A673 (cell line): ENCODE measurements at regions not wholly inside any gene's neighbourhood (a gene's known extent, or its start where the extent isn't known, plus 50 kb on each side); places are given as distances from the start of the nearest gene placed in this dataset.

ENCODE experiments used
- EZH2 ChIP-seq: fragments of 200-600 bp; sonication (generic); IDR thresholded peaks from 2 replicates; pipeline ENCODE4 v1.6.1; 2017; ENCODE audit warnings: borderline replicate concordance, low read depth, mild to moderate bottlenecking, mixed read lengths, antibody characterized with exemption, low read length; ENCODE audit not compliant: poor library complexity, severe bottlenecking
- TF ChIP-seq, protein P1 (sequence below): fragments of 300-800, 200-600 bp; sonication (generic); conservative IDR thresholded peaks from 2 replicates; pipeline ENCODE4 v1.5.1; 2017; ENCODE audit warnings: low read depth, mild to moderate bottlenecking, antibody characterized with exemption, low read length, moderate library complexity, mixed read lengths

DNA sequence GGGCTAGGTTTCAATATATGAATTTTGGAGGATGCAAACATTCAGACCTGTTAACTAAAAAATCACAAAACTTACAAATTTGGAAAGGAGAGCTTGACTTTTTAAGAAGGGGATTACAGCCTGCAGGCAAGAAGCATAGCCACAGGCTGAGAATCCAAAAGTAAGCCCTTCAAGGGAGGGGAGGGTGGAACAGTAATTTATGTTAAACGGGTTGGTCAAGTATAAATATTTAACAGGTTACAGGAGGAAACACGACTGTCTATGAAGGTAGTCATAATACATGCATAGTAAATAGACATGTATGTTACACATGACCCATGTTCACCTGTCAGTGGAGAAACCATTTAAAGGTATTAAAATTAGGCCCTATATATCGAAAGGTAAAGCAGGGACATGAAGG, 261.1 kb upstream of the RGS18 start:
- TF ChIP-seq, protein P1, sequence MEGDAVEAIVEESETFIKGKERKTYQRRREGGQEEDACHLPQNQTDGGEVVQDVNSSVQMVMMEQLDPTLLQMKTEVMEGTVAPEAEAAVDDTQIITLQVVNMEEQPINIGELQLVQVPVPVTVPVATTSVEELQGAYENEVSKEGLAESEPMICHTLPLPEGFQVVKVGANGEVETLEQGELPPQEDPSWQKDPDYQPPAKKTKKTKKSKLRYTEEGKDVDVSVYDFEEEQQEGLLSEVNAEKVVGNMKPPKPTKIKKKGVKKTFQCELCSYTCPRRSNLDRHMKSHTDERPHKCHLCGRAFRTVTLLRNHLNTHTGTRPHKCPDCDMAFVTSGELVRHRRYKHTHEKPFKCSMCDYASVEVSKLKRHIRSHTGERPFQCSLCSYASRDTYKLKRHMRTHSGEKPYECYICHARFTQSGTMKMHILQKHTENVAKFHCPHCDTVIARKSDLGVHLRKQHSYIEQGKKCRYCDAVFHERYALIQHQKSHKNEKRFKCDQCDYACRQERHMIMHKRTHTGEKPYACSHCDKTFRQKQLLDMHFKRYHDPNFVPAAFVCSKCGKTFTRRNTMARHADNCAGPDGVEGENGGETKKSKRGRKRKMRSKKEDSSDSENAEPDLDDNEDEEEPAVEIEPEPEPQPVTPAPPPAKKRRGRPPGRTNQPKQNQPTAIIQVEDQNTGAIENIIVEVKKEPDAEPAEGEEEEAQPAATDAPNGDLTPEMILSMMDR, result no peak
- TF ChIP-seq EZH2, result no peak
